ENCODE measurements at regions not wholly inside any gene's neighbourhood (a gene's known extent, or its start where the extent isn't known, plus 50 kb on each side); places are given as distances from the start of the nearest gene placed in this dataset.
"Not testable (repeated sequence)": the region's sequence is repeated elsewhere in the genome, so short reads cannot be mapped to it uniquely, and the experiment has no call there.

- no peak for DNase-seq
Observed at GRCh38 chr13:87736849-87737385, 65.7 kb downstream of the SLITRK5 start.

- DNase-seq: no peak
Observed at GRCh38 chr13:87754097-87754496, 82.9 kb downstream of the SLITRK5 start.

GRCh38 chr13:87769445-87769844 is 98.3 kb downstream of the SLITRK5 start:
- no peak for DNase-seq

GRCh38 chr13:87777387-87777786 is 106.2 kb downstream of the SLITRK5 start:
- DNase-seq: no peak

- no peak for DNase-seq
Observed at GRCh38 chr13:87778128-87778527, 107.0 kb downstream of the SLITRK5 start.

GRCh38 chr13:87779426-87779825 is 108.3 kb downstream of the SLITRK5 start:
- no peak for DNase-seq

- no peak for DNase-seq
Observed at GRCh38 chr13:87783366-87783765, 112.2 kb downstream of the SLITRK5 start.

GRCh38 chr13:87788363-87788762 is 117.2 kb downstream of the SLITRK5 start:
- no peak for DNase-seq

- DNase-seq: no peak
Observed at GRCh38 chr13:87792878-87793277, 121.7 kb downstream of the SLITRK5 start.

- no peak for DNase-seq
Observed at GRCh38 chr13:87798536-87798935, 127.4 kb downstream of the SLITRK5 start.

- no peak for DNase-seq
Observed at GRCh38 chr13:87810391-87810801, 139.2 kb downstream of the SLITRK5 start.

- DNase-seq: no peak
Observed at GRCh38 chr13:87810920-87811344, 139.8 kb downstream of the SLITRK5 start.

- no peak for DNase-seq
Observed at GRCh38 chr13:87814403-87814802, 143.2 kb downstream of the SLITRK5 start.

- no peak for DNase-seq
Observed at GRCh38 chr13:87820241-87820640, 149.1 kb downstream of the SLITRK5 start.

- no peak for DNase-seq
Observed at GRCh38 chr13:87821512-87821911, 150.3 kb downstream of the SLITRK5 start.

GRCh38 chr13:87826301-87826700 is 155.1 kb downstream of the SLITRK5 start:
- DNase-seq: not testable (repeated sequence)

GRCh38 chr13:87827479-87827878 is 156.3 kb downstream of the SLITRK5 start:
- DNase-seq: no peak

- DNase-seq: no peak
Observed at GRCh38 chr13:87837522-87837921, 166.4 kb downstream of the SLITRK5 start.

GRCh38 chr13:87837946-87838345 is 166.8 kb downstream of the SLITRK5 start:
- no peak for DNase-seq

GRCh38 chr13:87851410-87851809 is 180.2 kb downstream of the SLITRK5 start:
- DNase-seq: no peak

GRCh38 chr13:87855553-87855952 is 184.4 kb downstream of the SLITRK5 start:
- no peak for DNase-seq

- DNase-seq: no peak
Observed at GRCh38 chr13:87859261-87859660, 188.1 kb downstream of the SLITRK5 start.

GRCh38 chr13:87867426-87867825 is 196.3 kb downstream of the SLITRK5 start:
- DNase-seq: no peak

GRCh38 chr13:87868731-87869130 is 197.6 kb downstream of the SLITRK5 start:
- no peak for DNase-seq

GRCh38 chr13:87872813-87873212 is 201.6 kb downstream of the SLITRK5 start:
- no peak for DNase-seq

- DNase-seq: no peak
Observed at GRCh38 chr13:87877477-87877876, 206.3 kb downstream of the SLITRK5 start.

Measured in activated effector memory CD4-positive, alpha-beta T cell treated with anti-CD3 and anti-CD28 coated beads, Interleukin-2, amount 50 U/mL, for 16 hours (primary cell).